ENCODE measurements at regions not wholly inside any gene's neighbourhood (a gene's known extent, or its start where the extent isn't known, plus 50 kb on each side); places are given as distances from the start of the nearest gene placed in this dataset.

DNA sequence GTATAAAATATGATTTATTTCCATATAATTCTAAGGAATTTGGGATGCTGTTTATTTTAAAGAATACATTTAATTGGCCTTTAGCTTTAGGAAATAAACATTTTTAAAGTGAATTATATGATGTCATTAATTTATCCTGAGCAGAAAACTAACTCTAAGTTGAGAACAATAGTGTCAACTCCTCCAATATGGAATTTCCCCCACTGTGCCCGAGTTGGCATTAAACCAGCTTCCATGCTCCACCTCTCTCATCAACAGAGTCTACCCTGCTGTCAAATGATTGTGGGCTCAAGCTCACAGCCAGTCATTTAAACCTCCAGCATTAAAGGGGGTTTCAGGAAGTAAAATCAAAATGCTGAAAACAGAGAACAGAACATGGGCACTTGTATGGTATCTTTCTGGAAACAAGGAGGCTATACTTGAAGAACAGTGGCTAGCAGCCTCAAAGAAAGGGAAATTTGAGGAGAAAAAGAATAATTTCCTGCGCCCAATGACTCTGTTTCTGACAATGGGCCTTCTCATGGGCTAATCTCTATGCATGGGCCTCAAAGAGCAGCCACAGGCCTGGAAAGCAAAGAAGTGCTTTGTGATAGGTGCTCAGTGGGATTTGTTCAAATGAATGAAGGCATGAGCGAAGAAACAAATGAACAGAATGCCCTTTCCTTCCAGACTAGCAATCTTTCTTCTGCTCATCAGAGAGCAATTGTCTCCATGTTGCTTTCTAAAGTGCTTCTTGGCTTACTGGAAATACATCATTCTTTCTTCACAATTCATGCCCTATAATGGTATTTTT is 252.8 kb downstream of the MTX2 start:
- no peaks in the 10 kb centered on the region for H3K9me3 ChIP-seq (ENCODE audit: control insufficient read depth, low read length)
- WGBS, 2 experiments (ENCODE audit: insufficient coverage in 2 of 2): 43 to 67% methylated on average over 2 to 3 of the region's 3 CpGs
- no peaks in the 10 kb centered on the region for H3K4me1 ChIP-seq (ENCODE audit: control insufficient read depth, insufficient read depth, low read length, poor library complexity, severe bottlenecking)
- no peak overlapping the region for H3K4me3 ChIP-seq (ENCODE audit: extremely low read depth, insufficient read depth, low read length, poor library complexity, severe bottlenecking)
- no peak overlapping the region for H3K27ac ChIP-seq (ENCODE audit: low read depth, low read length, severe bottlenecking)
- no peaks in the 10 kb centered on the region for H3K36me3 ChIP-seq (ENCODE audit: control insufficient read depth, insufficient read depth, low read length)

DNA sequence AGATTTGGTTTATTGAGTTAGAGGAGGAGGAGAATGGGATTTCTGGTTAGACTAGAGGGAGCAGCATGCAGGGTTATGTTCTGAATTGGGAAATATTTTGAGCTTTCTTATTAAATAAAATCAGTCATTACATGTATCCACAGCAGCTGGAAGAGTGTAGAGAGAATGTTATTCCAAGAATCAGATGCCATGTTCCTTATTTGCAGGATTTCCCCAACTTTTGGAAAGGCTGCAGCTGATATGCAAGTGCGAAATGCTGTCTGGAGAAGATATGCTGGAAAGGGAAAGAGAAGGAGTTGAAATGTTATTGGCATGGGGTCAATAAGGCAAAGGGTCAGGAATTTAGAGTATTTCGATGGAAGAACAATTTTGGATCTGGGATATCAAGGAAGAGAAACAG is 255.8 kb downstream of the MTX2 start:
- H3K36me3 ChIP-seq (ENCODE audit: control insufficient read depth, insufficient read depth, low read length): no peaks in the 10 kb centered on the region

DNA sequence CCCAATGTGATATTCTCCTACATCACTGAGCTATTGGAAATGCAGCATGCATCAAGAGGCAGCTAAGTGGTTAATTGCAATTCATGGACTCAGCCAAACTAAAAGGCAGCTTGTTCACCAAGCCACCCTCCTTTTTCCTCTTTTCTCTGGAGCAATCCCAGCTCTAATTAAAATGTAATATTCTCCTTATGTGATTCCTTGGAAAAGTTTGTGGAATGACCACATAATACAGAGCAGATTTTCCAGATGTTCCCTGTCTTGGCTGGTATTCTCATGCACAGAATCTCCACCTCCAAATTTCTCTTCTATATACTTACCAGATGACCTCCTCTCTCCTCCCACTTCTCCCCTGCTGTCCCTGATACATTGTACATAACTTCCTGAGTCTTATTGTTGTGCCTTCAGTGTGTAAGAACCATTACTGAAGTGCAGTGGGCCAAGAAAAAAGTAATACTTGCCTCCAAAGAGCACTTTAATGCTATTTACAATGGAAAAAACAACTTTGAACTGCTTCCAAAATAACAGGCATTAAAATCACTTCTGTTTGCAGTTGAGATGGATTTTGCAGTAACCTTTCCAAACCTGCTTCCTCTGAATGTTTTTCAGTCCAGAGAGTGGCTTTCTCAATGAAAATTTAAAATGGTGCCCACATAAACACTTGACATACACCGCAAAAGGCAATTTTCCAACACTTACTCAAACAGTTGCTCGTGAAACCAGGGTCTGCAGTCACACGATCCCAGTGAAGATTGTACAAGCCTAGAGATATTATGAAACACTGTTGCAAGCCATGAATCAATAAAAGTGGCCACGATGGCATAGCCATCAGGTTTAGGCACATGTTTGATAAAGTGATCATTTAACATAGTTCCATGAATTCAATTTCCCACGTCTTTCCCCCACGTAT is 258.0 kb downstream of the MTX2 start:
- no peak overlapping the region for H3K27ac ChIP-seq (ENCODE audit: low read depth, low read length, severe bottlenecking)
- H3K36me3 ChIP-seq (ENCODE audit: control insufficient read depth, insufficient read depth, low read length): no peaks in the 10 kb centered on the region
- H3K4me3 ChIP-seq (ENCODE audit: extremely low read depth, insufficient read depth, low read length, poor library complexity, severe bottlenecking): no peak overlapping the region
- no peaks in the 10 kb centered on the region for H3K4me1 ChIP-seq (ENCODE audit: control insufficient read depth, insufficient read depth, low read length, poor library complexity, severe bottlenecking)
- no peaks in the 10 kb centered on the region for H3K9me3 ChIP-seq (ENCODE audit: control insufficient read depth, low read length)
- WGBS, 2 experiments (ENCODE audit: insufficient coverage in 2 of 2): 93 to 95% methylated on average over 3 of the region's 6 CpGs

More for the DNA sequence above, 255.8 kb downstream of the MTX2 start:
- Histone ChIP-seq H3K4me1 (ENCODE audit: control insufficient read depth, insufficient read depth, low read length, poor library complexity, severe bottlenecking) (no peaks in the 10 kb centered on the region), H3K4me3 (ENCODE audit: extremely low read depth, insufficient read depth, low read length, poor library complexity, severe bottlenecking) (no peak overlapping the region), H3K9me3 (ENCODE audit: control insufficient read depth, low read length) (no peaks in the 10 kb centered on the region), H3K27ac (ENCODE audit: low read depth, low read length, severe bottlenecking) (no peak overlapping the region)
- WGBS, 2 experiments (ENCODE audit: insufficient coverage in 2 of 2): 76 to 86% methylated on average over 2 of the region's 2 CpGs

DNA sequence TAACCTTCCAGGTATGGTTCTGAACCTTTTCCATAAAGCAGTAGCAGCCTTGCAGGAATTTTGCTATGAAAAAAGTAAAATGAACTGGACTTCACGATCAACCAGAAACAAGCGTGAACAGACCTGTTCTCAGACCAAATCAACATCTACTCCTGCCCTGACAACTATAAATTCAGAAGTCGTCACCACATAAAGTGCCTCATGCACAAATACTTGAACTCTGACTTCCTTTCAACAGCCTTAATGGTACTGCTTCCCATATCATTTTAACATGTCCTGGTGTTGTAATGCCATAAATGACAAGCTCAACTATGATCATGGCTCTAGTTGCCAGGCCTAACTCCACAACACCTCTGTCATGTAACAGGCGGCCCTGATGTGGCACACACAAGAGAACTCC is 262.4 kb downstream of the MTX2 start:
- H3K4me3 ChIP-seq (ENCODE audit: extremely low read depth, insufficient read depth, low read length, poor library complexity, severe bottlenecking): no peak overlapping the region
- no peaks in the 10 kb centered on the region for H3K9me3 ChIP-seq (ENCODE audit: control insufficient read depth, low read length)
- H3K36me3 ChIP-seq (ENCODE audit: control insufficient read depth, insufficient read depth, low read length): no peaks in the 10 kb centered on the region
- no peaks in the 10 kb centered on the region for H3K4me1 ChIP-seq (ENCODE audit: control insufficient read depth, insufficient read depth, low read length, poor library complexity, severe bottlenecking)
- 95 to 96% methylated on average over 3 to 4 of the region's 4 CpGs for WGBS, 2 experiments (ENCODE audit: insufficient coverage in 2 of 2)
- H3K27ac ChIP-seq (ENCODE audit: low read depth, low read length, severe bottlenecking): no peak overlapping the region

DNA sequence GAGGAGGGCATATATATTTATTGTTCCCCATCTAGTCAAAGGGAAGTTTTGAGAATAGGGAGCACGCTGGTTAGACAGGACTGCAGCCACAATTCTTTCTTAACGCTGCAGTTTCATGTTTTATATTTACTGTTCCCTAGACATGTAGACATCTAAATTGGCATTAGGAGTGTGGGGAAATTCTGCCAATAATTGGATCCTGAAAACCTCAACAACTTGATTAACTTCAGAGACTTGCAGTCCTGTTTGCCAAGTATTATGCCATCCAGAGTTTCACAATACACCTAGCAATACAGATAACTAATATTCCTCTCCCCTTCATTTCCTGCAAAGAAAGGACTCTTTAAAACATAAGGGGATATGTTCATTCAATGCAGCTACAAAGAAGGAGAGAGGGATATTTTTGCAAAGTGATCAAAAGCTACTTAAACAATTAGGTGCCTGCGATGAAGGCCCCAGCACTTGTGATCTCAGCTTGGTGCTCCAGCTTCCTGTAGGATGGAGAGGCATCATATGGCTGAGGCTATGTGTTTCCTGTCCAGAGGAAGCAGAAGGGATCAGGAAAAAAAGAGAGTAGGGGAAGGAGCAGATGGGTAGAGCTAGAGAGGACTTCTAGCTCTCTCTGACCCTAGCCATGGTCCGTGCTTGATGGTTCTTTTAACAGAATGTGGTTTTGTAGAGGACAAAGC is 264.4 kb downstream of the MTX2 start:
- Histone ChIP-seq H3K27ac (ENCODE audit: low read depth, low read length, severe bottlenecking) (no peak overlapping the region), H3K9me3 (ENCODE audit: control insufficient read depth, low read length) (no peaks in the 10 kb centered on the region), H3K4me1 (ENCODE audit: control insufficient read depth, insufficient read depth, low read length, poor library complexity, severe bottlenecking) (no peaks in the 10 kb centered on the region), H3K36me3 (ENCODE audit: control insufficient read depth, insufficient read depth, low read length) (no peaks in the 10 kb centered on the region), H3K4me3 (ENCODE audit: extremely low read depth, insufficient read depth, low read length, poor library complexity, severe bottlenecking) (no peak overlapping the region)
- WGBS, 2 experiments (ENCODE audit: insufficient coverage in 2 of 2): 88 to 92% methylated on average over 2 of the region's 4 CpGs

DNA sequence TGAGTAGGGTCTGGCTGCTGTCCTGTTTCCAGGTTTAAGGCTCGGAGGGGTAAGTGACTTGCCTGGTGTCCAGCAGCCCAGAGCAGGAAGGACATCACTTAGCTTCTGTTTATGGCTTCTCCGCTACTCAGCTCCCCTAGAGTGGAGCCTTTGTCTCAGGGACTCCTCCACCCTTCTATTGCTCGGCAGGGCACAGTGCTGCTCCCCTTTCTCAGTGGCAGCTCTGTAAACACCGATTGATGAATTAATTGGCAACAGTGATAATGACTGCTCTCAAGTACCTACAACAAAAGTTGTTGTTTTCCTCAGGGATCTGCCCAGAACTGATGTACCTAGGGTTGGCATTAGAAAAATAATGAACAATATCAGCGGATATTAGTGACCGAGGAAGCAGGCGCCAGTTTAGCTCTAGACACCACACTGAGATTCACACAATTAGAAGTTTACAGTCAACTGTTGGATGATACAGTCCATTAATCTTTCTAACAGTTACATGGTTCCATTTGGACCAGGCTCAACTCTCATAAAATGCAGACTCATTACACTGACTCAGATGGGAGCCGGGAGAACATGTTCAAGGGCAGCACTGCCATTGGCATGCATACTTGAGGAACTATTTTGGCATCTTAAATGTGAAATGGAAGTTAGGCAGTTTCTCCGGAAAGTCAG is 265.7 kb downstream of the MTX2 start:
- Histone ChIP-seq H3K36me3 (ENCODE audit: control insufficient read depth, insufficient read depth, low read length) (no peaks in the 10 kb centered on the region), H3K4me1 (ENCODE audit: control insufficient read depth, insufficient read depth, low read length, poor library complexity, severe bottlenecking) (no peaks in the 10 kb centered on the region), H3K4me3 (ENCODE audit: extremely low read depth, insufficient read depth, low read length, poor library complexity, severe bottlenecking) (no peak overlapping the region), H3K27ac (ENCODE audit: low read depth, low read length, severe bottlenecking) (no peak overlapping the region), H3K9me3 (ENCODE audit: control insufficient read depth, low read length) (no peaks in the 10 kb centered on the region)
- 83 to 92% methylated on average over 4 to 7 of the region's 9 CpGs for WGBS, 2 experiments (ENCODE audit: insufficient coverage in 2 of 2)

DNA sequence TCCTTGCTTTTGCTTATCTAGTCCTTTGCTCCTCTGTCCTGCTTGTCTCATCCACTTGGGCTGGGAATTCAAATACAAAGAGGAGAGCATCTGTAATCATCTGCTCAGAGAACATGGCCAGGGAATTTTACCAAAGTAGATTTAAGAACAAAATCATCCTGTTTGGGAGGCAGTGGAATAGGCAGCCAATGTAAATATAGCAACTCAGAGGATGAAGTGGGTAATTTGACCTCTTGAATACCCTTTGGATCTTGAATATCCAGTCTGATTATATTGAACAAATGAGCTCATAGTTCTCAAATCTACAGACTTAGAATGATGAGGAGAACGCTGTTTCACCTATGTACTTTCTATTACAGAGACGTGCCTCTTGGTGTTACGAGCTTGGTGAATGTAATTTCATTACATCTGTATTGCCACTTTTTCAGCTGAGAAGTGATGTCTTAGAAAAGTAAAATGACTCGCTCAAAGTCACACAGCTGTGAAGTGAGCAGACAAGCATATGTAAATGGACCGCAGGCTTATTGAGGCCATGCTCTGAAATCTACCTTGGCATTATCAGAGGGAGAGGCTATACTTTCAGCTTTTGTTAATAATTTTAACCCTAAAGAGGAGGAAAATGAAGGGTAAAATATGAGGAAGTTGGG is 266.3 kb downstream of the MTX2 start:
- Histone ChIP-seq H3K9me3 (ENCODE audit: control insufficient read depth, low read length) (no peaks in the 10 kb centered on the region), H3K4me1 (ENCODE audit: control insufficient read depth, insufficient read depth, low read length, poor library complexity, severe bottlenecking) (no peaks in the 10 kb centered on the region), H3K4me3 (ENCODE audit: extremely low read depth, insufficient read depth, low read length, poor library complexity, severe bottlenecking) (no peak overlapping the region), H3K27ac (ENCODE audit: low read depth, low read length, severe bottlenecking) (no peak overlapping the region), H3K36me3 (ENCODE audit: control insufficient read depth, insufficient read depth, low read length) (no peaks in the 10 kb centered on the region)
- WGBS, 2 experiments (ENCODE audit: insufficient coverage in 2 of 2): 93% methylated on average over 4 of the region's 5 CpGs; no CpG with 5 or more reads in 1 of the 2 experiments

DNA sequence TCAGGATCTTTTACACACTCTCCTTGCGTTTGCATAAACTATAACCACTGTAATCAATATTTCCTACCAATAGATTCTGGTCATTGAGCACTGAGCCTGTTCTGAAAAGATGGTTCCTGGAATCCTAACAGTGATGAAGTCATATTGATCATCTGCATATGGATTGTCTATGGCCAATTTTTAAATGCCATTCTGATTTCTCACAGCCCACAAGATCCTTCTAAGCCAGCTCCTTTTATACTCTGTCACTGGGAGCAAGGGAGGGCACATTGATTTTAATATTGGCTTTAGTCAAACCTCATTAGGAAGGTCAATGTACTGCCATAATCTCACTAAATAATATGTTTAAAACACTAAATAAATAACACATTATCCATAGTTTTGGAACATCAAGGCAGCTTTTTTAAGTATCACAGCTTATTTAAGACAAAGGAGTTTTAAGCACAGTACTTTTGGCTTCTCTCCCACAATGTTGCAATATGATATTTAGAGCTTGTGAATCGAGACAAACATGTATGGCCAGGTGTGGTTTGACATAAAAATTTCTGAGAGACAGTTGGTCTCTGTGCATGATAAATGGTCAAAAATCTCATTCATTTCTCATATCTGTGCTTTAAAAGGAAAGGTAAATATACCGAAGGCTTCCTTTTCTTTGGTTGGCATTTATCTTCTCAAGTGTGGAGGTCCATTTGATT is 267.3 kb downstream of the MTX2 start:
- H3K4me3 ChIP-seq (ENCODE audit: extremely low read depth, insufficient read depth, low read length, poor library complexity, severe bottlenecking): no peak overlapping the region
- no peaks in the 10 kb centered on the region for H3K9me3 ChIP-seq (ENCODE audit: control insufficient read depth, low read length)
- WGBS, 2 experiments (ENCODE audit: insufficient coverage in 2 of 2): 80 to 83% methylated on average over 1 of the region's 3 CpGs
- no peaks in the 10 kb centered on the region for H3K4me1 ChIP-seq (ENCODE audit: control insufficient read depth, insufficient read depth, low read length, poor library complexity, severe bottlenecking)
- H3K36me3 ChIP-seq (ENCODE audit: control insufficient read depth, insufficient read depth, low read length): no peaks in the 10 kb centered on the region
- H3K27ac ChIP-seq (ENCODE audit: low read depth, low read length, severe bottlenecking): no peak overlapping the region

DNA sequence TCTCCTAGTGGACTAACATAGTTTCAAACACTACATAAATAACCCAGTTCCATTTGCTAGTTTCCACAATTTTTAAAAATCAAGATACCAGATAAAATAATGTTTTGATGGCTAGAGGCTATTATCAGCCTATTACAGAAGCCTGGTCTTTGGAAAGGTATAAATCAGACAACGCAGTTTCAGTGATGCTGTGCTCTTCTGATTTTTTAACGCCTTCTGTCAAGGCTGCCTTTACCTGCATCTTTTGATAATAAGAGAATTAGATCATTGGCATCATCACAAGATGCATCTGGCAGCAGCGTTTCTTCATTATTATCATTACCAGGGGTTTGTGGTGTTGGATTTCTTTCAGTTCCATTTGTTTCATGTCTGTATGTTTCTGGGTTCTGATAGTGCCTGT is 268.7 kb downstream of the MTX2 start:
- H3K36me3 ChIP-seq (ENCODE audit: control insufficient read depth, insufficient read depth, low read length): no peaks in the 10 kb centered on the region
- H3K9me3 ChIP-seq (ENCODE audit: control insufficient read depth, low read length): no peaks in the 10 kb centered on the region
- no peak overlapping the region for H3K27ac ChIP-seq (ENCODE audit: low read depth, low read length, severe bottlenecking)
- H3K4me1 ChIP-seq (ENCODE audit: control insufficient read depth, insufficient read depth, low read length, poor library complexity, severe bottlenecking): no peaks in the 10 kb centered on the region
- H3K4me3 ChIP-seq (ENCODE audit: extremely low read depth, insufficient read depth, low read length, poor library complexity, severe bottlenecking): no peak overlapping the region
- 100% methylated on average over 1 to 2 of the region's 3 CpGs for WGBS, 2 experiments (ENCODE audit: insufficient coverage in 2 of 2)
